ENCODE measurements at regions not wholly inside any gene's neighbourhood (a gene's known extent, or its start where the extent isn't known, plus 50 kb on each side); places are given as distances from the start of the nearest gene placed in this dataset.
"Not testable (repeated sequence)": the region's sequence is repeated elsewhere in the genome, so short reads cannot be mapped to it uniquely, and the experiment has no call there.

- H3K9me3 ChIP-seq (ENCODE audit: insufficient read depth, low read depth, low read length) = no peaks in the 10 kb centered on the region
- H3K36me3 ChIP-seq (ENCODE audit: insufficient read depth, low read length) = no peaks in the 10 kb centered on the region
- H4K20me1 ChIP-seq (ENCODE audit: insufficient read depth, low read length) = no peaks in the 10 kb centered on the region
- peaks cover 39% of the 10 kb centered on the region for H3K27me3 Mint-ChIP-seq (ENCODE audit: low read depth, unreplicated experiment)
- no peak overlapping the region for H3K27ac Mint-ChIP-seq (ENCODE audit: unreplicated experiment)
- no peak overlapping the region for H3K4me2 ChIP-seq (ENCODE audit: low read length)
- no peaks in the 10 kb centered on the region for H3K79me2 ChIP-seq (ENCODE audit: insufficient read depth, low read length)
- H3K27ac ChIP-seq (ENCODE audit: low read depth, low read length) = no peak overlapping the region
- H3K4me3 ChIP-seq (ENCODE audit: insufficient read depth, low read depth, low read length) = no peak overlapping the region
- H3K36me3 Mint-ChIP-seq (ENCODE audit: low read depth, unreplicated experiment) = no peaks in the 10 kb centered on the region
- peaks cover 7% of the 10 kb centered on the region for H3K27me3 ChIP-seq (ENCODE audit: insufficient read depth, low read length)
- H3K9me3 Mint-ChIP-seq (ENCODE audit: unreplicated experiment) = peaks cover 1% of the 10 kb centered on the region
- FAIRE-seq = no peak
- DNase-seq (ENCODE audit: low read depth) = no peak
- H3K4me1 Mint-ChIP-seq (ENCODE audit: low read depth, unreplicated experiment) = peaks cover 2% of the 10 kb centered on the region
- H2AFZ ChIP-seq (ENCODE audit: low read depth, low read length) = no peak overlapping the region
- no peaks in the 10 kb centered on the region for H3K4me1 ChIP-seq (ENCODE audit: insufficient read depth, low read length)
- H3K4me3 Mint-ChIP-seq (ENCODE audit: unreplicated experiment) = no peak overlapping the region
- no peak overlapping the region for H3K9ac ChIP-seq (ENCODE audit: low read length)
- no peak for TF ChIP-seq EZH2 (IDR thresholded peaks at IDR 0.05; ENCODE audit: insufficient read depth, low read length)
- TF ChIP-seq CTCF (IDR thresholded peaks at IDR 0.05; ENCODE audit: insufficient read depth, low read depth, low read length) = no peak
Observed at GRCh38 chr6:40876336-40876735, 162.7 kb downstream of the UNC5CL start.

- no peak overlapping the region for H3K27ac Mint-ChIP-seq (ENCODE audit: unreplicated experiment)
- no peak for TF ChIP-seq EZH2 (IDR thresholded peaks at IDR 0.05; ENCODE audit: insufficient read depth, low read length)
- TF ChIP-seq CTCF (IDR thresholded peaks at IDR 0.05; ENCODE audit: insufficient read depth, low read depth, low read length) = no peak
- Histone ChIP-seq H2AFZ (ENCODE audit: low read depth, low read length) (no peak overlapping the region), H3K79me2 (ENCODE audit: insufficient read depth, low read length) (no peaks in the 10 kb centered on the region), H3K36me3 (ENCODE audit: insufficient read depth, low read length) (no peaks in the 10 kb centered on the region), H3K4me1 (ENCODE audit: insufficient read depth, low read length) (no peaks in the 10 kb centered on the region), H3K9me3 (ENCODE audit: insufficient read depth, low read depth, low read length) (no peaks in the 10 kb centered on the region), H3K27ac (ENCODE audit: low read depth, low read length) (no peak overlapping the region), H3K4me3 (ENCODE audit: insufficient read depth, low read depth, low read length) (no peak overlapping the region), H3K9ac (ENCODE audit: low read length) (no peak overlapping the region), H3K27me3 (ENCODE audit: insufficient read depth, low read length) (peaks cover 7% of the 10 kb centered on the region), H4K20me1 (ENCODE audit: insufficient read depth, low read length) (no peaks in the 10 kb centered on the region), H3K4me2 (ENCODE audit: low read length) (no peak overlapping the region)
- no peak overlapping the region for H3K4me3 Mint-ChIP-seq (ENCODE audit: unreplicated experiment)
- FAIRE-seq (no peak), DNase-seq (ENCODE audit: low read depth) (no peak)
- no peaks in the 10 kb centered on the region for H3K9me3 Mint-ChIP-seq (ENCODE audit: unreplicated experiment)
- peaks cover 42% of the 10 kb centered on the region for H3K27me3 Mint-ChIP-seq (ENCODE audit: low read depth, unreplicated experiment)
- peaks cover 2% of the 10 kb centered on the region for H3K4me1 Mint-ChIP-seq (ENCODE audit: low read depth, unreplicated experiment)
- H3K36me3 Mint-ChIP-seq (ENCODE audit: low read depth, unreplicated experiment) = no peaks in the 10 kb centered on the region
Observed at GRCh38 chr6:40874495-40874894, 164.5 kb downstream of the UNC5CL start.

DNA sequence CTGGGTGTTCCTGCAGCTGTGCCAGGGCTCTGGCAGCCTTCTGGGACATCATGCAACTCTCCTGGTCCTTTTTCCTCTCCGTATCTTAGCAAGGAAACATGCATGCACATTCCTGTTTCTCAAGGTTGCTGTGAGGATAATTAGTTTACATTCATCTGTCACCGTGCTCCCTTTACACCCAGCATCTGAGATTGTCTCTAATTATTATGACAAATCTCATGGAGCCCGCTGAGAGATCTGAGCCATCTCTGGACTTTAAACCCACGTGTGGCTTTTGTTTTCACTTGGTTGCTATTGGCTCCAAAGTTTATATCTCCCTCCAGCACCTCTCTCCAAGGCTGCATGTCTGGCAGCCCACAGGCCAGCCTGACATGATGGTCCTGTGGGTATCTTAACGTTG is 167.6 kb downstream of the UNC5CL start:
- Mint-ChIP-seq H3K36me3 (ENCODE audit: low read depth, unreplicated experiment) (no peaks in the 10 kb centered on the region), H3K27me3 (ENCODE audit: low read depth, unreplicated experiment) (peaks cover 36% of the 10 kb centered on the region), H3K27ac (ENCODE audit: unreplicated experiment) (no peak overlapping the region), H3K4me1 (ENCODE audit: low read depth, unreplicated experiment) (no peaks in the 10 kb centered on the region), H3K4me3 (ENCODE audit: unreplicated experiment) (no peak overlapping the region), H3K9me3 (ENCODE audit: unreplicated experiment) (no peaks in the 10 kb centered on the region)
- H3K4me3 ChIP-seq (ENCODE audit: insufficient read depth, low read depth, low read length) = no peak overlapping the region
- FAIRE-seq (no peak), DNase-seq (ENCODE audit: low read depth) (no peak)
- H3K4me2 ChIP-seq (ENCODE audit: low read length) = no peak overlapping the region
- no peaks in the 10 kb centered on the region for H4K20me1 ChIP-seq (ENCODE audit: insufficient read depth, low read length)
- H3K9me3 ChIP-seq (ENCODE audit: insufficient read depth, low read depth, low read length) = no peaks in the 10 kb centered on the region
- TF ChIP-seq CTCF (IDR thresholded peaks at IDR 0.05; ENCODE audit: insufficient read depth, low read depth, low read length) (no peak), EZH2 (IDR thresholded peaks at IDR 0.05; ENCODE audit: insufficient read depth, low read length) (no peak)
- no peaks in the 10 kb centered on the region for H3K4me1 ChIP-seq (ENCODE audit: insufficient read depth, low read length)
- no peaks in the 10 kb centered on the region for H3K36me3 ChIP-seq (ENCODE audit: insufficient read depth, low read length)
- H3K79me2 ChIP-seq (ENCODE audit: insufficient read depth, low read length) = no peaks in the 10 kb centered on the region
- no peak overlapping the region for H3K27ac ChIP-seq (ENCODE audit: low read depth, low read length)
- no peak overlapping the region for H2AFZ ChIP-seq (ENCODE audit: low read depth, low read length)
- H3K27me3 ChIP-seq (ENCODE audit: insufficient read depth, low read length) = peaks cover 7% of the 10 kb centered on the region
- no peak overlapping the region for H3K9ac ChIP-seq (ENCODE audit: low read length)

DNA sequence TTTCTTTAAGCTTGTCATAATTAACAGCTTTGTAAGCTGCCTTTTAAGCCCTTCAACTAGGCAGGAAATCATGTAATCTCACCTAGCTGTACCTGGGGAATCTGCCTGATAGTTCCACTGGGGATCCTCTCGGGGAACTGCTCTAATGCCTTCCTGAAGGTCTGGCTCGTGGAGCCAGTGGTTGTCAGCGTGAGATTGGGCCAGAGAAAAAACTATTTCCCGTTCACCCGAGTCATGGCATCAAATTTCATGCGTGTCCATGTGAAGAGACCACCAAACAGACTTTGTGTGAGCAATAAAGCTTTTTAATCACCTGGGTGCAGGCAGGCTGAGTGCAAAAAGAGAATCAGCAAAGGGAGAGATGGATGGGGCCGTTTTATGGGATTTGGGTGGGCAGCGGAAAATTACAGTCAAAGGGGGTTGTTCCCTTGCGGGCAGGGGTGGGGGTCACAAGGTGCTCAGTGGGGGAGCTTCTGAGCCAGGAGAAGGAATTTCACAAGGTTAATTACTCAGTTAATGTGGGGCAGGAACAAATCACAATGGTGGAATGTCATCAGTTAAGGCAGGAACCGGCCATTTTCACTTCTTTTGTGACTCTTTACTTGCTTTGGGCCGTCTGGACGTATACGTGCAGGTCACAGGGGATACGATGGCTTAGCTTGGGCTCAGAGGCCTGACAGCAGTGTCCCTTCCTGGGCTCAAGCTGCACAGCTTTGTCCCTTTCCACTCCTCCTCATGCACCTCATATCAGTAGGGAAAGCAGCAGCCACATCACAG is 170.7 kb downstream of the UNC5CL start:
- H4K20me1 ChIP-seq (ENCODE audit: insufficient read depth, low read length); H3K4me1 Mint-ChIP-seq (ENCODE audit: low read depth, unreplicated experiment); H3K27ac Mint-ChIP-seq (ENCODE audit: unreplicated experiment); H2AFZ ChIP-seq (ENCODE audit: low read depth, low read length); H3K9ac ChIP-seq (ENCODE audit: low read length); H3K4me3 ChIP-seq (ENCODE audit: insufficient read depth, low read depth, low read length); H3K9me3 ChIP-seq (ENCODE audit: insufficient read depth, low read depth, low read length); H3K9me3 Mint-ChIP-seq (ENCODE audit: unreplicated experiment); DNase-seq (ENCODE audit: low read depth); H3K27me3 ChIP-seq (ENCODE audit: insufficient read depth, low read length); FAIRE-seq; H3K4me3 Mint-ChIP-seq (ENCODE audit: unreplicated experiment); H3K79me2 ChIP-seq (ENCODE audit: insufficient read depth, low read length); H3K36me3 ChIP-seq (ENCODE audit: insufficient read depth, low read length); H3K36me3 Mint-ChIP-seq (ENCODE audit: low read depth, unreplicated experiment); H3K4me2 ChIP-seq (ENCODE audit: low read length); H3K4me1 ChIP-seq (ENCODE audit: insufficient read depth, low read length); H3K27ac ChIP-seq (ENCODE audit: low read depth, low read length): not testable (repeated sequence)
- H3K27me3 Mint-ChIP-seq (ENCODE audit: low read depth, unreplicated experiment) = peaks cover 15% of the 10 kb centered on the region

Measured in astrocyte (in vitro differentiated cells and primary cell).